ENCODE measurements at regions not wholly inside any gene's neighbourhood (a gene's known extent, or its start where the extent isn't known, plus 50 kb on each side); places are given as distances from the start of the nearest gene placed in this dataset.
"Not testable (repeated sequence)": the region's sequence is repeated elsewhere in the genome, so short reads cannot be mapped to it uniquely, and the experiment has no call there.

DNA sequence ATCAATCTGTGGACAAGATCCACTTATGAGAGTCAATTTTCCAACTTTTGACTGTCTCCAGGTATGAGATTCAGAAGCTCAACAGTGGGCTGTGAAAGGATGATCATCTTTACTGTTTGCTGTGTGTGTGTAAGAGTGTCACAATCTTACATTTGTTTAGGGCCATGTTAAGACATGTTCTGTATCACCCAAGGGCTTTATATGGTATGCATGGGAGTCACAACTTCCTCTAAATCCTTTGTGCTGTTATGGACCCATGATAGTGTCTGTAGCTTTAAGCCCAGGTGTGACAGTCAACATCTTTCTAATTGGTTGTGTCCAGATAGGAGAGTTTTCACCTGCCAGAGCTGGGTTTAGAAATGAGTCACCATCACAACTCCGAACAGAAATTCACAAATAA, 70.2 kb downstream of the ZNF726 start:
- DNase-seq, result not testable (repeated sequence)

DNA sequence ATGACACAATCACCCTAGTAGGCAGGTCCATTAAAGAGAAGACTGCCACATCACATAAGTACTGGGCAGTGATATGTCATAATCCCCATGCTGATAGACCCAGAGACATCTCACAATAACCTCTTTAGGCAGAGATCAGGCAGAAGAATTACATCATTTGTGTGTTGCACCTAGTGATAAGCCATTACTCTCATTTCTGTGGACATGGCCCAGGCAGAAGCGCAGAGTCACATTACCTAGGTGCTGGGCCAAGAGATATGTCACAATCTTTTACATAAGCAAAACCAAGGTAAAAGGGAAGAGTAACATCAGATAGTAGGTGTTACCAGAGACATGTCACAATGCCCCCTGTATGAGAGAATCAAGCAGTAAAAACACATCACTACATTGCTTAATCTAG, 71.9 kb downstream of the ZNF726 start:
- DNase-seq, result no peak

DNA sequence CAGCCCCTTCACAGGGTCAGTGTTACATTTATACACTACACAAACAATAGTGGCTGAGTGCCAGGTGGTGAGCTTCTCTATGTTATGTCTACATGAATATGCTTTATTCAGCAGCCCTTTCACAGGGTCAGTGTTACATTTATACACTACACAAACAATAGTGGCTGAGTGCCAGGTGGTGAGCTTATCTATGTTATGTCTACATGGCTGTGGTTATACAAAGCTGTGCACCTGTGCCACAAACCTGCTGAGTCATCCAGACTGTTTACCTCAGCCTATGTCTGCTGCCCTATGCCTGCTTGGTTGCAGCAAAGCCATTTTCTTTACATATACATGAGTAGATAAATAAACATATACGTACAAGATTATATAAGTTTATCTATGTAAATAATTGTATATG, 76.5 kb downstream of the ZNF726 start:
- no peak for DNase-seq

DNA sequence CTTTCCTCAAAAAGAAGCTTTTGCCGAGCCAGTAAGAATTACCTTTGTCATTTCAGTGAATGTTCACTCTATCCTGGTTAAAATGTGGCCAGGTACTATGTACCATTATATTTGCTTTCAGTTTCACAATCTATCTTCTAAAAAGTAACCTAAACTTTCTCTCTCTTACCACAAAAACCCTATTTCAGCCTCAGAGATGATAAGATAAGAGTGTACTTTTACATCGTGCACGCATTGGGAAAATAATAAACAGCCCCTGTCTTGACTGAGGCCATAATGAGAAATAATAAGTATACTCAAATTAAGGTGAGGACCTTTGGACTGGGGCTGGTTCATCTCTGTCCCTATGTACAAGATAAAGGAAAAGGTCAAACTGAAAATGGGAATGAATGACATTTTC, 77.7 kb downstream of the ZNF726 start:
- DNase-seq, result no peak

DNA sequence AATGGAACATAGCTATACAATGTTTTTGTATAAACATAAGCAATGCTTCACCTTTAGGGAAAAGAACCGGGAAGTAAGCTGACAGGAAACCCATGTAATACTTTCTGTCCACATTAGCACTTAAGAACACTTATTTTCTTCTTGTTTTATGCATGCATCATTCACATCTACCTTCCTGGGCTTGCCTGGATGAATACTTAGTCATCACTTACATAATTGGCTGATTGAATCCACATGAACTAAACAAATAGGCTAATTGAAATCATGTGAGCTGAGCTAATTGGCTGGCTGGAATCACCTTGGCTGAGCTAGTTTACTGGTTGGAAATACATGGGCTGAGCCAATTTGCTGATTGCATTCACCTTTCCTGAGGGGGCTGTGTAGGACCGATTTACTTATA, 78.8 kb downstream of the ZNF726 start:
- DNase-seq, result no peak

DNA sequence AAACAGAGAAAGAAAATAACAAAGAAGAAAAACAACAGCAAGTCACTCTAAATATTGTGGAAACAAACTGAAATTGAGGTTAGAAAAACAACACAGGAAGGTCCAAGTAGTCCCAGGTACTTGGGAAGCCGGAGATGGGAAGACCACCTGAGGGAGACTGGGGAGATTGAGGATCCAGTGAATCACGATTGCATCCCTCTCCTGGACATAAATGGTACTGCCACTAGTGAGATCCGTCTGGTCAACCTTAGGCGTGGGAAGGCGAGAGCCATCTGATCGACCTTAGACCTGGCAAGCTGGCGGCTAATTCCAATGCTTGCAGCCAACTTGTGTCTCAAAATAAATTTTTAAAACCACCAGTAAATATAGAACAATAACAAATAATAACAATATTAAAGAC, 81.9 kb downstream of the ZNF726 start:
- DNase-seq, result no peak

DNA sequence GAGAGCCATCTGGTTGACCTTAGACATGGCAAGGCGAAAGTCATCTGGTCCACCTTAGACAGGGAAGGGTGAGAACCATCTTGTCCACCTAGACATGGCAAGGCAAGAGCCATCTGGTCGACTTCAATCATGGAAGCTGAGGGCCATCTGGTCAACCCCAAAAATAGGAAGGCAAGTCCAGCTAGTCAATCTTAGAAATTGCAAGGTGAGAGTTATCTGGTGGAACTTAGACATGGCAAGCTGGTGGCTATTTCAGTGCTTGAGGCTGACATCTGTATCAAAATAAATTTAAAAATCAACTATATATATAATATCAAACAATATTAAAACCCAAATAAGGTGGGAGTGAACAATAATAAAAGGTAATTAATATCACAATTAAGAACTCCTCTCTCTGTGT, 83.9 kb downstream of the ZNF726 start:
- no peak for DNase-seq

DNA sequence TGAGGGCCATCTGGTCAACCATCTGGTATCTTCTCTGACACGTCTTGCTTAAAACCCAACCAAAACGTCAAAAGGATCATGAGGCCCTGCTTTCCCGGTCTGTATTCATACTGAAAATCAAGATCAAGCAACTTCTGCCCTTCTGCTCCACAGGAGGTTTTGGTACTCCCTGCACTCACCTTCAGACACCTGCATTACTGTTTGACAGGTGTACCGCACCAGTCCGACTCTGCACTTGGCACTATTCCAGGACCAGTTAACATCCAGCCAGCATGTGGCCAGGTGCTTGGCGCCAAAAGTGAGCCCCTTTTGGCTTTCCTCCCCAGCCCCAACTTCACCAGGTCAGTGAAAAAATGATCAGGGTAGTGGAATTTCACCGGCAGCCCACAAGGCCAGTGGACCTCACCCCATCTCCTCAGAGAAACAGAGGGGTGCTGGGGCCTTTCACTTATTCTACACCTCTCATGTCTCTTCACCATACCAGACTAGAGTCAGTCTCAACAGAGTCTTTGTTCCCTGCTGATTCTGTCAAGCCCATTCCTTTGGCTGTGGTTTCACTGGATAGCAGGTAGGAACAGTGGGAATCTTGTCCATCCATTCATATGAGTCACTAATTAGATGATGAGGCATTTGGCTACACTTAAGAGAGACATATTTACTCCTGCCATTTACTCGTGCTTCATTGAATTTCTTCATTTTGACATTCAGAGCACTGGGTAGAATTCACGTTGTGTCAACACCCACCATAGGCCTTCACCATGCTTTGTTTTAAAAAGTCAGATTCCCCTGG, 85.3 kb downstream of the ZNF726 start:
- DNase-seq, result no peak

DNA sequence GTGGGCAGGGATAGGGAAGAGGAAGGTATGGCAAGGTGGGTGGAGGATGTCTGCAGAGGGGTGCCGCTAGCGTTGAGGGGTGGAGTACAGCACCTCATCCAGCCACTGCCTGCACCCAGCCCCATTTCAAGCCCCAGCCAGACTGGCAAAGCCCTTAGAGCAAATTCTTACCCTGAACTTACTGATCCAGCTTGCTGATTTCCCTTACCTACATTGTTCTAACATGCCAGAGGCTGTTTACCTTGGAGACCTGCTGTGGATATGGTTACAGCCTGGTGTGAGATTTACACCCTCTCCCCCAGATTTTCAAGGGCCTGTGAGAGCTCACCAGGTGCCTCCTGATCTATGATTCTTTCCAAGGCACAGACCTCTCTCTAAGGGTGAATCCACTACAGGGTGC, 86.0 kb downstream of the ZNF726 start:
- no peak for DNase-seq

DNA sequence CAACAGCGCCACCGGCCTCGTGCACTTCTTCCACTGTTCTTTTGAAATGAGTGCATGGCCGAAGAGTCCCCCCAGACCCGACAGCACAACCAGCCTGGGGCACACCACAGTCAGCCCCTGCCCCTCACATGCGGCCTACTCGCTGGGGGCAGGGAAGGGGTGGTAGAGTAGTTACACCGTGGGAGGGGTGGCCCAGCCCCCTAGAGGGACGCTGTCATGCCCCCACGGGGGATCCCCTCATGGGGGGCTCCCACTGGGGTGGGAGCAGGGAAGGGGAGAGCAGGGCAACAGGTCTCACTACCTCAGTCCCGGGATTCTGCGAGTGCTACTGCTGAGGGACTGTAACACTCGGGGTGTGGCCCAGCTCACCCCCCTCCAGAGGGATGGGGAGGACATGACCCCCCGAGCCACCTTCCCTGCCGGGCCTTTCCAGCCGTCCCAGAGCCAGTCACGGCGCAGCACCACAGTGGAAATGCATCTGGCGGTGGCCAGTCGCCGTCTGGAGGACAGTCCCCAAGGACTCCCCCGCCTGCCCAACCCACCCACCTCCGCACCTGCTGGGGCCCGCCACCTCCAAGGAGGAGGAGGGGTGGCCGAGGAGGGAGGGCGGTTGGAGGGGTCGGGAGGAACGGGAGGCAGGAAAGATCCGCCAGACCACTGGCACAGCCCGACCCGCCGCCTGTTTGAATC, 84.6 kb upstream of the ZNF254 start:
- no peak for DNase-seq

DNA sequence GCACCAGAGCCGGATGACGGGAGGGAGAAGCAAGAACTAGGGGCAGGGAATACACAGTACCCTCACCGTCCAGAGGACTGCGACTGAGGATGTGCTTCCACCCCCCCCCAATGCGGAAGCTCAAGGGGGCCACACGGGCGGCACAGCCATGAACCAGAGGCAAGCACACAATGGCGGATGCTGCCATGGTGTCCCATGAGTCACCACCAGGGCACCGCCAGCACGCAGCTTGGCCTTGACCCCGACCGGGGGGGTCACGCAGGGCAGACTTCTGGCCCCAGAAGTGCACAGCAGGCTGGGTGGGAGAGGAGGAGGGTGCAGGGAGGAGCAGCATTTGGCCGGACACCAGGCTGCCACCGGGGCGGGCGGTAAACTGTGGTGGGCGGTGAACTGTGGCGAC, 83.5 kb upstream of the ZNF254 start:
- no peak for DNase-seq

DNA sequence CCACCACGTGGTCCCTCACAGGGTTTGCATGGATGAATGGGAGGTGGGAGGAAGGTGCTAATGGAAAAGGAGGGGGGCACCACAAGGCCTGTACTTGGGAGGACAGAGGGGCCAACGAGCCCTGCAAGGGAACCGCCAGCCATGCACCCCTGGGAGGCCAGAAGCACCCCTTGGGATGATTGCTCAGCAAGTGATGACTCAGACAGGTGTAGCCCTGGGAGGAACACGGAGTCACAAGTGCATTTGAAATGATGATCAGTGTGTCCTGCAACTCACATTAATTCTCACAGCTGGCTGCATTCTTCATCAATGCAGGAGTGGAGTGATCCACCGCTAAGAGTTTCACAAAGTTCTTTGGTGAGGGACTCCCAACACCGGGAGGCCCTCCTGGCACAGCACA, 82.8 kb upstream of the ZNF254 start:
- no peak for DNase-seq

DNA sequence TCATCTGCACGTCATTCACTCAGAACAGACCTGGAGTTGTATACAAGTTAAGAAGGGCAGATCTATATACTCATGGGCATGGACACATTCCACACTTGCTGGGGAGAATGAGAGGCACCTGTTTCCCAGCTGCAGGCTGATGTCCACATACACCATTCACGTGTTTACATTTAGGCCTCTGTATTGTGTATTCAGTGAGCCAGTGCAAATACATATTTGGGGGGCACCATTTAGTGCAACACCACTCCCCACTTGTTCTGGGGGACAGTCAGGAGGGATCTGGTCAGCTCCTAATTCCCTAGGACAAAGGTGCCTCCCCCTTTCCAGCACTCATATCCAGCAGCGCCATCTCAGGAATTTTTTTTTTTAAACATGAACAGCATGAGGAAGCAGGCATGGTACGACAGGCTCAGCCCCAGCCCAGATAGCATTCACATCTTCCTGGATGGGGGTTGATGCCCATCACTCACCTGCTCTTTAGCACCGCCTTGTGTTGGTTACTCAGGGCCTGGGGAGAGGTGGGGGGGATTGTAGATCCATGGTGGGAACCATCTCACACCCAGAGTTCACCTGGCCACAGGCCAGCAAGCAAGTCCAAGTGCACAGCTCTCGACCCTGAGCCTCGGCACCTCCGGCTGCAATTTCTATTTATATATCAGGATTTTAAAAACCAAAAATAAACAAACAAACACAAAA, 56.9 kb upstream of the ZNF254 start:
- DNase-seq, result no peak

DNA sequence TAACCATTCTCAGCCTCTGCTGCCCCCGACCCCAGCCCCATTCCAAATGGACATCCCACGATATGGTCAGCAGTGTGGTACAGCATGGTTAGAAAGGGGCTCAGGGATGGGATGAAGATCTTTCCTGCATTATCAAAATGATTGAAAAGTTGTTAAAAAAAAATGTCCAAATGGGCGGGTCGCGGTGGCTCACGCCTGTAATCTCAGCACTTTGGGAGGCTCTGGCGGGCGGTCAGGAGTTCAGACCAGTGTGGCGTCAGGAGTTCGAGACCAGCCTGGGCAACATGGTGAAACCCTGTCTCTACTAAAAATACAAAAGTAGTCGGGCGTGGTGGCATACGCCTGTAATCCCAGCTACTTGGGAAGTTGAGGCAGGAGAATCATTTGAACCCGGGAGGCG, 54.3 kb upstream of the ZNF254 start:
- no peak for DNase-seq

DNA sequence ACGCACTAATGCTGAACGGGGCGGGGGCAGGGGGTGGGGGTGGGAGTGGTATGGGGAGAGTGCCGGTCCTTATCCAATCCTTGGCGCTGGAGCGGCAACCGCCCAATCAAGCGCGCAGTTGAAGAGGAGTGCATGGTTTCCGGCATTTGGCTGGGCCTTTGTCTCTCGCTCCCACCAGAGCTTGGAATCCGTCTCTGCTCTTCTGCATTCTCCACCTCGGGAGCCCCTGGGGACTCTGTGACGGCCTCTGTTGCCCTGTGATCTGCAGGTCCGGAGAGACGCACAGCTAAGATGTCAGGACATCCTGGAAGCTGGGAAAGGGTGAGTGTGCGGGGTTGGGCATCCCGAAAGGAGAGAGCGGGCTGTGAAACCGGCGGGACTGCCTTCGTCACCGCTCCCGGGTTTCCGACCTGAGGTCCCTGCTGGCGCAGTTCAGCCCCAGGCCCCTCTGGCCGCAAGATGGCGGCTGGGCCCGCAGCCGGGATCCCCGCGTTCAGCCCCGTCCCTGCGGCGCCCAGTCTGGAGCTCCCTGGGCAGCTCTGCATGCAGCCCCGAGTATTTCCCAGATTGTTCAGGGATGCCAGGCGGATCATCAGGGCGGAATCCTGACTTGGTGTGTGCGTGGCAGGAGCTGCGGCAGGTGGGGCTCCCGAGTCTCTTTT, 53.6 kb upstream of the ZNF254 start:
- peak; percentile 73 for DNase-seq

DNA sequence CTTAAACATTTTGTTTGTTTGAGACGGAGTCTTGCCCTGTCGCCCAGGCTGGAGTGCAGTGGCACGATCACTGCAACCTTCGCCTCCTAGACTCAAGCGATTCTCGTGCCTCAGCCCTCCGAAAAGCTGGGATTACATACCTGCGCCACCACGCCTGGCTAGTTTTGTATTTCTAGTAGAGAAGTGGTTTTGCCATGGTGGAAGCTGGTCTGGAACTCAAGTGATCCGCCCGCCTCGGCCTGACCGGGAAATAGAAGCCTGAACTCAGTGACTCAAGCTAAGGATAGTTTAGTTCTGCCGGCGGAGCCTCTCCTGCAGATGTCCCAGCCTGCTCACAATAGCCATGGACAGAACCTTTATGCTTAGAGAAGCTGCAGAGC, 53.0 kb upstream of the ZNF254 start:
- no peak for DNase-seq

DNA sequence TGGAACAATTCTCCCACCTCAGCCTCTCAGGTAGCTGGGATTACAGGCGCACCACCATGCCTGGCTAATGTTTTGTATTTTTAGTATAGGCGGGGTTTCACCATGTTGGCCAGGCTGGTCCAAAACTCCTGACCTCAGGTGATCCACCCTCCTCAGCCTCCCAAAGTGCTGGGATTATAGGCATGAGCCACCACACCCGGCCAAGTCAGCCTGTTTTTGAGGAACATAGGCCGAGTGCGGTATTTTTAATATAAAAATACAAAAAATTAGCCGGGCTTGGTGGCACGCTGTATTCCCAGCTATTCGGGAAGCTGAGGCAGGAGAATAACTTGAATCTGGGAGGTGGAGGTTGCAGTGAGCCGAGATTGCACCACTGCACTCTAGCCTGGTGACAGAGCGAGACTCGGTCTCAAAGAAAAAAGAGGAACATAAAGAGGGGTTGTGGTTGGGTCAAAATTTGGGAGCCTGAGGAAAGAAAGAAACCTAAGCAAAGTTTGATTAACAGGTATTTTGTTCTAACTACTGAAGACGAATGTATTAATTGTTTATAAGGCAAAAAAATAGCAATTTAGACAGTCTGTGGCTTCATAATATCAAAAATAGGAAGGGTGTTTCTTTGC, 51.6 kb upstream of the ZNF254 start:
- DNase-seq, result not testable (repeated sequence)

Measured in NCI-H187 treated with DMSO at 0.1 percent for 48 hours (cell line).